GM18858 (cell line): ENCODE measurements at regions not wholly inside any gene's neighbourhood (a gene's known extent, or its start where the extent isn't known, plus 50 kb on each side); places are given as distances from the start of the nearest gene placed in this dataset.
"Not testable (repeated sequence)": the region's sequence is repeated elsewhere in the genome, so short reads cannot be mapped to it uniquely, and the experiment has no call there.

Experiments used
- ATAC-seq: cut with Tn5 transposase; IDR thresholded peaks from one replicate; pipeline ENCODE4 v1.9.1; 2021; ENCODE audit not compliant: unreplicated experiment

- ATAC-seq: no peak
Observed at GRCh38 chr5:27234916-27235315, 196.5 kb upstream of the CDH9 start.

DNA sequence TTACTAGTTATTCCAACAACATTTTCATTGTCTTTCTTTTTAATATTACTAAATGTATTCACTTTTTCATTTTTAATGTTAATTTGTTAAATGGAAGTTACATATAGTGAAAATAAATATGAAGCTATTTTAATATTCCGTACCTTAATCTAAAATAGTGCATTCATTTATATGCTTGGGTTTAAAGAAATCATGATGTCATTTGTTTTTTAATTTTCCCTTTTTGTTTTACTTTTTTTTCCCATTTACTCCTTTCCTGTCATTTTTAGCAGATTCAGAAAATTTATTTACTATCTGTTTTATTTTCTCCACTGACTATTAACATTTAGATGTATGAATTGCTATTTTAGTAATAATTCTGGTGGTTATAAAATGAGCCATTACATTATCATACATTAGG, 183.0 kb upstream of the CDH9 start:
- no peak for ATAC-seq

- ATAC-seq: no peak
Observed at GRCh38 chr5:27220752-27221151, 182.4 kb upstream of the CDH9 start.

DNA sequence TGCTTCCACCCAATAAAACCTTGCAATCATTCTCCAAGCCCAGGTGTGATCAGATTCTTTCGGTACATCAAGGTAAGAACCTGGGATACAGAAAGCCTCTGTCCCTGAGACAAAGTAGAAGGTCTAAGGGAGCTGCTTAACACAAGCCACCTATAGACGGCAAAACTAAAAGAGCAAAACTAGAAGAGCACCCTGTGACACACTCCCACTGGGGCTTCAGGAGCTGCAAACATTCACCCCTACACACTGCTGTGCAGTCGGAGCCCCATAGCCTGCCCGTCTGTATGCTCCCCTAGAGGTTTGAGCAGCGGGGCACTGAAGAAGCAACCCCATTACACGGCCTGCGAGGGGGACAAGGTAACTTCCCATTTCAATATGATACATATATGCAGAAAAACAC, 179.6 kb upstream of the CDH9 start:
- no peak for ATAC-seq

- no peak for ATAC-seq
Observed at GRCh38 chr5:27217155-27217956, 179.0 kb upstream of the CDH9 start.

GRCh38 chr5:27216367-27216950, 178.1 kb upstream of the CDH9 start:
- ATAC-seq: no peak

GRCh38 chr5:27208051-27208450, 169.7 kb upstream of the CDH9 start:
- ATAC-seq: no peak

DNA sequence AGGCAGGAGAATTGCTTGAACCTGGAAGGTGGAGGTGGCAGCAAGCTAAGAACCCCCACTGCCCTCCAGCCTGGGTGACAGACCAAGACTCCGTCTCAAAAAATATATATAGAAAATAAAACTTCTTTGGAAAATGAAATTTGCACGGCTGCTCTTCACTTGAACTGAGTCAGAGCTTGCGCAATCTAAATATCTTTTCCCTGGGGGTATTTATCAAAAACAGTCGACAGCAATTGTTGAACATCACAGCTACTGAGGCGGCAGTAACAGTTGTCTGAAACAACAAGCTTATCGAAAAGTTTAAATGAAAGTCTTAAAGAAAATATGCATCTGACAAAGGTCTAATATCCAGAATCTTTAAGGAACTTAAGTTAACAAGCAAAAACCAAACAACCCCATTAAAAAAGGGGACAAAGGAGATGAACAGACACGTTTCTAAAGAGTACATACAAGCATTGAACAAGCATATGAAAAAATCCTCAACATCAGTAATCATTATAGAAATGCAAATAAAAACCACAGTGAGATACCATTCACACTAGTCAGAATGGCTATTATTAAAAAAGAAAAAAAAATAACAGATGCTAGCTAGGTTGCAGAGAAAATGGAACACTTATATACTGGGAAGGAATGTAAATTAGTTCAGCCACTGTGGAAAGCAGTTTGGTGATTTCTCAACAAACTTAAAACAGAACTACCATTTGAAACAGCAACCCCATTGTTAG, 153.6 kb upstream of the CDH9 start:
- ATAC-seq: no peak

GRCh38 chr5:27172693-27173092, 134.3 kb upstream of the CDH9 start:
- no peak for ATAC-seq

DNA sequence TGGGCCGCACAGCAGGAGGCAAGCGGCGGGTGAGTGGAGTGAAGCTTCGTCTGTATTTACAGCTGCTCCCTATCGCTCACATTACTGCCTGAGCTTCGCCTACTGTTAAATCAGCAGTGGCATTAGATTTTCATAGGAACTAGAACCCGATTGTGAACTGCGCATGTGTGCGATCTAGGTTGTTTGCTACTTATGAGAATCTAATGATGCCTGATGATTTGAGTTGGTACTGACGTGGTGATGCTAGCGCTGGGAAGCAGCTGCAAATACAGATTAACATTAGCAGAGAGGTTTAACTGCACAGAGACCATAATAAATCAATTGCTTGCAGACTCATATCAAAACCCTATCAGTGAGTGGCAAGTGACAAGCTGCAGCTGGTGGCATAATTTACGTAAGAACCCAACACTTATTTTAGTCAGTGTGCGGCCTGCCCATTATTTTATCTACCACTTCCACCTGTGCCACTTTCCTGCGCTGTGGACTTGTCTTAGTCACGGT, 133.4 kb upstream of the CDH9 start:
- ATAC-seq: no peak

DNA sequence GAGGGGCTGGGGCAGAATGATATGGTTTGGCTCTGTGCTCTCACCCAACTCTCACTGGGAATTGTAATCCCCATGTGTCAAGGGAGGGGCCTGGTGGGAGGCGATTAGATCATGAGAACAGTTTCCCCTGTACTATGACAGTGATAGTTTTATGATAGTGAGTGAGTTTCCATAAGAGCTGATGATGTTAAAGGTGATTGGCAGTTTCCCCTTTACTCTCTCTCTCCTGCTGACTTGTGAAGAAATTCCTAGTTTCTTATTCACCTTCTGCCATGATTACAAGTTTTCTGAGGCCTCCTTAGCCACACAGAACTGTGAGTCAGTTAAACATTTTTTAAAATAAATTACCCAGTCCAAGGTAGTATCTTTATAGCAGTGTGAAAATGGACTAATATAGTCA, 120.4 kb upstream of the CDH9 start:
- no peak for ATAC-seq

DNA sequence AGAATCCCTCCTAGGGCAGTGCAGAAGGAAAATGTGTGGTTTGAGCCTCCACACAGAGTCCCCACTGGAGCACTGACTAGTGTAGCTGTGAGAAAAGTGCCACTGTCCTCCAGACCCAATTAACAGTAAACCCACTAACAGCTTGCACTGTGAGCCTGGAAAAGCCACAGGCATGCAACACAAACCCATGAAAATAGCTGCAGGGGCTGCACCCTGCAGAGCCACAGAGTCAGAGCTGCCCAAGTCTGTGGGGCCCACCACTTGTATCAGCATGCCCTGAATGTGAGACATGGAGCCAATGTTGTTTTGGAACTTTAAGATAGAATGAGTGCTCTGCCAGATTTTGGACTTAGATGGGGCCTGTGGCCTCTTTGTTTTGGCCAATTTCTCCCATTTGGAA, 119.8 kb upstream of the CDH9 start:
- ATAC-seq: no peak

GRCh38 chr5:27144456-27144855, 106.1 kb upstream of the CDH9 start:
- no peak for ATAC-seq

DNA sequence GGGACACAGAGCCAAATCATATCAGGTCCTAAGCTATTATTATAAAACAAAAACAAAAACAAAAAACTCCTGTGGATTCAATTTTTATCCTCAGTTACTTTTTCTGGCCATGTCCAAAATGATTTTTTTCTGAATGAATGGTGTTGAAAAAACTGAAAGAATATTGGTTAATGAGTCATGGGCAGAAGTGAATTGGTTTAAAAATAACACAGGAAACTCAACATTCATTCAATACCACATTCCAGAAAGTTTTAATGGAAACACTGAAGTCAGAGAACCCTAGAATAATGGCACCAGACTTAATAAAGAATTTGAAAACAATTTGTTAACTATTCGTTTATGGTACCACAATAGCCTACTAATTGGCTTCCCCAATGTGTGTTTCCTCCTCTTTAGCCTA, 102.4 kb upstream of the CDH9 start:
- no peak for ATAC-seq

DNA sequence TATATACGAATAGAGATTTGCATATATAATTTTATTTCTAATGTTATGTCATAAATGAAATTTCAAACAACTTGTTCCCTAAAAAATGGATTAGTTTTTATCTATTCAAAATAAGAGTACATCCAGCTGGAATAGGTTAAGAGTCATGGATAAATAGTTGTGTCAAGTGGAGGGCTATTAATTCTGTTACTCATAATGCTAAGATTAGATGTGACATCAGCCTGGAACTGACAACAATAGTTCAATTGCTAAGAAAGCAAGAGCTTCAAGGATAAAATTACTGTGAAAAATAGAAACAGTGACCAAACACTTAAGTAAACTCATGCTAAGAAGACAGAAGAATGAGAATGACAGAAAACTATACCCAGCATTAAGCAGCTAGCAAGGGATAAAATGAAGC, 92.2 kb upstream of the CDH9 start:
- no peak for ATAC-seq

- ATAC-seq: no peak
Observed at GRCh38 chr5:27129926-27130325, 91.5 kb upstream of the CDH9 start.

DNA sequence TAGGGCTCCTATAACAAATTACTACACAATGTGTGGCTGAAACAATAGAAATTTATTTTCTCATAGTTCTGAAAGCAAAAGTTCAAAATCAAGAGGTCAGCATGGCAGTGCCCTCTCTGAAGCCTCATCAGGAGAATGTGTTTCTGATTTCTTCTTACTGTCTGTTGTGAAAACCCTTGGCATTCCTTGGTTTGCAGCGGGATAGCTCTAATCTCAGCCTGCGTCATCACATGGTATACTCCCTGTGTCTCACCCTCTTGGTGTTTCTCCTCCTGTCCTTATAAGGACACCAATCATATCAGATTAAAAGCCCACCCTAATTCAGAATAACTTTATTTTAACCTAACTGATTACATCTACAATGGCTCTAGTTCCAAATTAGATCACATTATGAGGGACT, 87.5 kb upstream of the CDH9 start:
- ATAC-seq: no peak

DNA sequence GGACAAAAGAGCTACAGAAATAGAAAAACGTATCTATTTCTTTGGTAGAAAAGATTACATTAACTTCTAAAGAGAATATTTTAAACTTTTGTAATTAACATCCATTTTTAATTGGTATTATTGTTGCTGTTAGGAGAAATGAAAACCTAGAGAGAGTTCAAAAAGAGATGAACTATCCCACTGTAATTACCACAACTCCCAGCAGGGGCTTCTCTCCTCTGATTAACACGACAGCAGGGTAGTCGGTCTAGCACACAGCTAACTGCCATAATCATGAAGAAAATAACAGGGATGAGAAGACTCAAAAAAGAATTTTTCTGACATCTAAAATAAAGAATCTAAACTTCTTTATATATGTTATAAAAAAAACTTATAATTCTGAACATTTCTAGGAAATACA, 86.2 kb upstream of the CDH9 start:
- no peak for ATAC-seq

GRCh38 chr5:27119736-27120321, 81.4 kb upstream of the CDH9 start:
- ATAC-seq: not testable (repeated sequence)

DNA sequence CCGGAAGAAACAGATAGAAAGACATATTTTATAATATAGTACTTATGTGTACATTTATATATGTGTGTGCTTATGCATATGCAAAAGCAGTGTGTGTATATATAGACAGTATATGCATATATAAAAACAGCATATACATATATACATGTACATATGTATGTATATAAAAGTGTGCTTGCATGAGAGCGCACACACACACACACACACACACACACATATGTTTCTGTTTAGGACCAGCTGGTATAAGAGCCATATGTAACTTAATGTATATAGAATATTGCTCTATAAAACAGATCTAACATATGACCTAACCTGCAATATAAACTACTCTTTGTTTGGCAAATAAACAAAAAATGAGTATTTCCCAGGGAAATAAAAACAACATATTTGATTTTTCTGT, 65.1 kb upstream of the CDH9 start:
- no peak for ATAC-seq

GRCh38 chr5:27095761-27096160, 57.4 kb upstream of the CDH9 start:
- not testable (repeated sequence) for ATAC-seq

GRCh38 chr5:27093279-27093678, 54.9 kb upstream of the CDH9 start:
- no peak for ATAC-seq
